HG03520 (cell line): ENCODE measurements at regions not wholly inside any gene's neighbourhood (a gene's known extent, or its start where the extent isn't known, plus 50 kb on each side); places are given as distances from the start of the nearest gene placed in this dataset.

ENCODE experiments used
- ATAC-seq: cut with Tn5 transposase; IDR thresholded peaks from one replicate; pipeline ENCODE4 v1.9.1; 2021; ENCODE audit warnings: mild to moderate bottlenecking, moderate library complexity; ENCODE audit not compliant: unreplicated experiment

DNA sequence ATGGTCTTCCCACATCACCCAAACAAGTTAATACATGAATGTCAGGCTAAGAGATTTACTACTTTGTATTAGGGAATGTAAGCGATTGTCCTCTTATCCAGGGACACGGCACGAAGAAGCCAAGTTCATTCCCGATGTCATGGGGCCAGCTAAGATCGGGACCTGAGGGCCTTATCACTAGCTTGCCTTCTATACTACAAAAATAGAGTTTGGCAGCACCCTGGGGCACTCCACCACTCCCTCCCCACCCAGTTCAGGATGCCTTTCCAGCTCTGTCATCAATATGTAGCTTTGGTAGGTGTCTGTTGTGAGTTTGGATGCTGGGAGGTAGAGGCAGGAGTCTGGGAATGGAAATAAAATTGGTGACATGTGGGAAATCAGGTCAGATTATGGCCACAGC lies 197.5 kb downstream of the ATG4C start:
- ATAC-seq: no peak

DNA sequence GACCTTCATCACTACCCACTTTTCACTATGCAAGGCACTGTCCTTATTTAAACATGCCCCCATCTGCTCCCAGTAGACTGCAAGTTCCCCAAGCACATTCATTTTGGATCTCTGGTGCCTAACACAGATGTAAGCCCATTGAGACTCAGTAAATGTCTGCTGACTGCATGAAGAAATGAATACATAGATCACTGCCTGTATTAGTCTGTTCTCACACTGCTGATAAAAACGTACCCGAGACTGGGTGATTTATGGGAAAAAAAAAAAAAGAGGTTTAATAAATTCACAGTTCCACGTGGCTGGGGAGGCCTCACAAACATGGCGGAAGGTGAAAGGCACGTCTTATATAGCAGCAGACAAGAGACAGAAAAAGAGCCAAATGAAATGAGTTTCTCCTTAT lies 204.9 kb downstream of the ATG4C start:
- ATAC-seq: no peak

DNA sequence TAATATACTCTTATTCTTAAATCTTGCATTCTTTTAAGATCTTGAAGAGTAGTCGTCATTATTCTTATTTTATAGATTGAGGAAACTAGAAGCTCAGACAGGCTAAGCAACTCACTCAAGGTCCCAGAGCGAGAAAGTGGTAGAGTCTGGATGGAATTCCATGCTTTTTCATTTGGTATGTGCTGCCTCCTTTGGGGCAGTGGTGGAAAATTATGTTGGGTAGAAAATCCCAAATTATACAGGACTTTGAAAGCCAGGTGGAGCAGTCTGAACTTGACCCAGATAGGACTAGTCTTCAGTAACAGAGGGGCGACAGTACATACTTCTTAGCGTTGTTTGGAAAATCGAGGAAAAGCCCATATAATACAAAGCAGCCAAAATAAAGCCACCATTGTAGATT lies 205.6 kb downstream of the ATG4C start:
- ATAC-seq: no peak

DNA sequence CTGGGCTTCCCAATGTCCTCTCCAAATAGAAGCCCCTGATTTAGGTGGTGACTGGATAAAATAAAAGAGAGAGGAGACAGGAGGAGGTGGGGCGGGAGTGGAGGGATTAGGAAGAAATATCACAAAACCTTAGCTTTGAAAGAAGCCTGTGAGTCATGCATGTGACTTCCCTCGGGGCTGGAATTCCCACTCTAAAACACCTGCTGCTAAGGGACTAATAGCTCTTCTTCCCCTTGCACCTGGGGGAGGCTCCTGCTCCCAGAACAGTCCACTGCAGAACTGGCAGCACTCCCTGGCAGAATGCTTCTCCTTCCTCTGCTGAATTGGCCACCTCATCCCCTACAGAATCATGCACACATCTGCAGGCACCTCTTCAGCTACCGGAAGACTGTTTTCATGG lies 207.2 kb downstream of the ATG4C start:
- no peak for ATAC-seq

DNA sequence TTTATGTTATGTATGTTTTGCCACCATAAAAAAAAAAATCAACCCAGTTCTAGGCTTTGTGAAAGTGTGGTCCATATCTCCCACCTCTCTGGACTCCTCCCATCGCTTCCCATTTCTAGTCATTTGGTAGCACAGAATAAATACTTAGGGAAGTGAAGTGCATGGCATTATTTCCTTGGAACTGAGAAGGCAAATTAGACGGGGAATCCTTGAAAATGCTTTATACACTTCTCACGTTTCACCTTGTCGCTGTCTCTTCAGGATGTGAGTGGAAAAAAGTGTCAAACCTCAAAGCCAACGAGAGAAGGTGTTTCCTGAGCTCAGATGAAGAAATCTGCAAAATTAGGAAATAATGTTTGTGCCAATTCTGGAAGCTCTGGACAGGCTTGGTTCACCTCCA lies 209.9 kb downstream of the ATG4C start:
- ATAC-seq: no peak

DNA sequence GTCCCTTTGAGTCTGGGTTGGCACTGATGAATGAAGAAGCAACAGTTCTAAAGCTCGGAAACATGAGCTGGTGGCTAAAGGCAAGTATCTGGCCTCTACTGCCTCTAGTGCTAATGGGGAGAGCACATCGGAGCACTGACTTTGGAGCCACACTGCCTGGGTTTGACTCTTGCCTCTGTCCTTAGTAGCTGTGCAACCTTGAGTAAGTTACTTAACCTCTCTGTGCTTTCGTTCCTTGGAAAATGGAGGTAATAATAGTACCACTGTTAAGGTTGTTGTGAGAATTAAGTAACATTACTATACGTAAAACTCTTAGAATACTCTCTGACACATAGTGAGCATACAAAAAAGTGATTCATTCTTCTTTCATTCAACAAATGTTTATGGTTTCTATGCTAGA lies 211.2 kb downstream of the ATG4C start:
- no peak for ATAC-seq

DNA sequence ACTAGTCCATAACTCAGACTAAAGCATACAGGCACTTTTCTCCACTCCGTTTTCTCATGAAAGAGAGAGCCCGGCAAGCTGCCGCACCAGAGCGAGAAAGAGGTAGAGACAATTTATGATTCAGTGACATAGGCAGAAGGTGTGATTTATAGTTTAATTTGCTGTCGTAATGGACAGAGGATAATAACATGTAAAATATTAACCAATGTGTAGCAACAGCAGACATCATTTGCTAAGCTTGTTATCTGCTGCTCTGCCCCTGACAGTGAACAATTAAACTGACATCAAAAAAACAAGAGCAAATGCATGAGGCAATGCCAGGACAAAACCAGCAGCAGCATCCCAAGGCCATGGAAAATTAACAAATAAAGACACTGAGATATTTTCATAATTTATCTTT lies 214.0 kb downstream of the ATG4C start:
- ATAC-seq: no peak

DNA sequence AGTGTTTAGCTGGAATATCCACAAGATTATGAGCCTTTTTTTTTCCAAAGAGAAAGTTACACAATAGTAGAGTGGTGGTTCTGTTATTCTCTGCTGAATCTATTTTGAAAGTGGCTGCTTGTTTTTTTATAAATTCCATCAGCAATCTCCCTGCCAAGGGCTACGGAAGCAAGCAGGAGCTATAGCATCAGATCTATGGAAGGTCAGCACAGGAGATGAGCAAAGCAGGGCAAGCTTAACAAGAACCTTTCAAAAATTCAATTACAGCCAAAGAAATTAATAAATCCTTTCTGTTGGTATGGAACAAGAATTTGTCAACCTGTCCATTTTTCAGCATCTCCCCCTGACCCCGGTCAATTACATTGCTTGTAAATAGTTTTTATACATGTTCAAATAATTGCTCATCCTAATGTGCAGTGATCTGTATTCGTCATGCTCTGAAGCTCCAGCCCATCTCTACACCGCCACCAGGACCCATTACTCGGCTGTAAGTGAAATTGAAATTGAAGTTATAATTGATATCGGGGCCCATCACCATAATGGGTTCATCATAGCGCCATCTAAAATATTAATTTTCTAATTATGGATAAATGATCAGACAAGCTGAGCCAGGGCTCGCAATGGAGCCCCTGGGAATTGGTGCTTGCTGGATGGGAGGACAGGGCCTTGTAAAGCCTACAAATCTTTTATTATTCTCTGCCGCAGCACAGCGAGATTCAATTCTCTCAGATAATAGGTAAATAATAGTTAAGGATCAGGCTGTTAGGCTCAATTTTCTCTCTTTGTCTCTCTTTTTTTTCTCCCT lies 215.1 kb downstream of the ATG4C start:
- ATAC-seq: no peak

DNA sequence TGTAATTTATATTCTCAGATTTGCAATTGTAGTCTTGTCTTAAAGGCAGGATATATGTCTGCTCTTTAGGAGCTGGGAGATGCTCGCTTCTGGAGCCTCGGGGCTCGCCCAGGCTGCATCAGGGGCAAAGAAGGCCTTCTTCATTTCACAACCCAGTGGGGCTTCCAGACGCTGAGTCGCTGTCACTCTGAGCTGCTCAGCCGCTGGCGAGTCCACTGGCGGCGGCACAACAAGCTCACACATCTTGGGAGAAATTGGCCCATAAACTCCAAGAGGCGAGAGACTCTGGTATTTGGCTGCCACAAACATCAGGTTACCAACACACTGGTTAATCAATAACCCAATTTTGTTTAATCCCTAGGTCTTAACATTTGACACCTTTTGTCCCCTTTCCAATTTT lies 216.6 kb downstream of the ATG4C start:
- ATAC-seq: no peak

DNA sequence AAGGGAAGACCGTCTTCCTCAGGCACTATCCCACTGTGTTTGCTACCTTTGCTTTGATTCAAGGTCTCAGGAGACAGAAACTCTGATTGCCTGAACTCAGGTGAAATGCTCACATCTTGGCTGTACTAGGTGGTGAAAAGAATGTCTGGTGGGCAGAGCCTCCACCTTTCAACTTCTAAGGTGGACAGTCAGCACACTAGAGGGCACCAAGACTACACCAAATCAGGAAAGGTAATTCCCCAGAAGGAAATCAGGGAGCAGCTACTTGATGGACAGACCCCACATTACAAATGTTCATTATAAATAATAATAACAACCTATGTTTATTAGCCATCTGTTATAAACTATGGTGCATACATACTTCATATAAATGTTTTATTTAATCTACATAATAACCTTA lies 220.9 kb downstream of the ATG4C start:
- no peak for ATAC-seq

DNA sequence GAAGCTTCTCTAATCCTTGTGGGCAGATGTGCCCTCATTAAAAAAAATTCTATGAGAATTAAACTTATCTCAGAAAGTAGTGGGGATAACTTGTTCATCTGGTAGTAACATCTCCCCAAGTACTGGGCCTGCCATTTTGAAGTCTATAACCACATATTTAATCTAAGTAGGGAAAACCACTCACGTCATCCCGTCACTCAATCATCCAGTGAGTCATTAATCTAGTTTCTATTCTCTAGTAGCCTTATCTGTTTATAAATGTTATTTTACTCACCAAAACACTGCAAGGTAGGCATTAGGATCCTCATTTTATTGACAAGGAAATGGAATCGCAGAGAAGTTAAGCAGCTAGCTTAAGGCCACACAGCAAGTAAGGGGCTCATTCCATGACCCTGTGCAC lies 221.9 kb downstream of the ATG4C start:
- ATAC-seq: no peak

DNA sequence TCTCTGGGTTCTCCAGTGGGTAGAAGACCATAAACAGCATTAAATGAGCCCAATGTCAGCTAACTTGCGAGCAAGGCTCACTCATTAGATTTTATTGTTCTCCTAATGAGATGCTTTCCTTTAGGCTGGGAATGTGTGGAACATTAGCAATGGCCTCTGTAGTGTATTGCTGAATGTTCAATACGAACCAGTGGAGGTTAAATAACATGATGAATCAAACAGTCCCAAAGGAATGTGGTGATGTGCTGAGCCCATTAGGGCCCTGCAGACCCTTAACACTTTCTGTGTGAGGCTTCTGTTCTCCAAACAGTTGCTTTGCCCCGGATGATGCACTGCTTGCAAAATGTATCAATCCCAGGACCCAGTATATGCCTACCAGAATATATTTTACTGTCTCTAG lies 225.5 kb downstream of the ATG4C start:
- no peak for ATAC-seq

DNA sequence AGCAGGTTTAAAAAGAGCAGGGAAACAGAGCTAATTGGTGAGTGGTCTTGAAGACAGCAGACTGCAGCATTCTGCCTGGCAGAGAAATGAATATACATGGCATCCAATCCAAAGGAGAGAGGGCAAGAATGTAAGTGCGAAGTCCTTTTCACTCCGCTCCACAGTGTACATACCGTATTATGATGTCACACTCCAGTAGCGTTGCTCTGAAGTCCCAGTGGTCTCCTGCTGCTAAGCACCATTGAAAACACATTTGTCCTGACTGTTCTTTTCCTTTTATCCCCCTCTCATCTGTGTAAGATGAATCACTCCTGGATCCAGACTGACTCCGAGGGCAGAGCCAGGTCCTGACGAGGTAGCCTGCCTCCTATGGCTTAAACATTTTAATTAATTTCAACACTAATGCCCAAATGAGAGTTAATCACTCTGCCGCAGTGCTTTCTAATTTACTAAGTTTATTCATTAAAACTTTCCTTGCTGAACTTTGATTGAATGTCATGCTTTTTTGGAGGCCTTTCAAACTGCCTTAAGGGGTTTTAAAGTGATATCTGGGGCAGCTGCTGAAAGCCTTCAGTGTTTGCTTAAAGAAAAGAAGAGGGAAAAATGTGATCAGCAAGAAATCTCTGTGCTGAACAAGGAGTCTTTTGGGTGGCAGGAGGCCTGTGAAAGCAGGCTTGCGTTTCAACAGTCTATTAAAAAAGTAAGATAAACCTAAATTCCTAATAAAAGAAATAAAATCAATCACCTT lies 227.2 kb downstream of the ATG4C start:
- no peak for ATAC-seq

DNA sequence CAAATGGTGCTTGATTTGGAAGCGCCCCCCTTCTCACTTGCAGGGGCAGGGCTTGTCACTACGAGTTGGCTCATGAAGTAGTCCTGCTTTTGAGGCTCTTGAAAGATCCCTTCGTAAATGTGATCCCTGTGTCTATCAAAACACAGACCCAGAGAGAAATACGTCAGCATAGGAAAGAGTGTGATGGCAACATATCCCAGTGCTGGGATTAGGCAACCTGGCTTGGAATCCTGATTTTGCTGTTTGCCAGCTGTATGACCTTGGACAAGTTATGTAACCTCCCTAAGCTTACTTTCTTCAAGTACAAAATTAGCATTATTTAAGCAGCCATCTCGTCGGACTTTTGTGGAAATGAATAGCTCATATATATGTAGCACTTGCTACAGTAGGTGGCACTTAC lies 228.4 kb downstream of the ATG4C start:
- no peak for ATAC-seq

DNA sequence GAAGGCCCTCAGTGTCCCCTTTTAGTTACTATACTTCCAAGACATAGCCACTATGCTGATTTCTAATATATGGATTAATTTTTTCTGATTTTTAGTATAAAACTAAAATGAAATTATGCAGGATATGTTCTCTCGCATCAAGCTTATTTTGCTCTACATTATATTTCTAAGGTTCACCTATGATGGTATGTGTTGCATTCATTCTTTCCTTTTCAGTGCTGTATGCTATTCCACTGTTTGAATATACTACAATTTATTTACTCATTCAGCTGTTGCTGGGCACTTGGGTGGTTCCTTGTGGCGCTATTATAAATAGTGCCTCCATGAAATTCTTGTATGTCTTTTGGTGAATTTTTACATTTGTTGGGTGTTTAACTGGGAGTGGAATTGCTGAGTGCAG lies 230.3 kb downstream of the ATG4C start:
- no peak for ATAC-seq

DNA sequence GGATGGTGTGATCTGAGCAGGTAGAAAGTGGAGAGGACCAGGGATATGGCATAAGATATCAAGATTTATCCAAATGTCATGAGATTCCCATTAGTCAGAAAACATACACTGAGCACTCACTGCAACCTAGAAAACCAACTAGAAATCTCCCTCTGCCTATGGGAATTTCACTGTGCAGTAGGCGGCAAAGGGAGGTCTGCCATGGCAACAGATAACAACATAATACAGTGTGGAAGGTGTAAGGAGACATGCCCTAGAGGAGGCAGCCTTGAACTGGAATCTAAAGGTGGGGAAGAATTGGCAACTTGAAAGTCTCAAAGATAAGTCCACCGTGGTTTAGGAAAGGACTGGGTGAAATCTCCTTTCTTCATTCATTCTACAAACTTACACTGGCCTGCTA lies 238.4 kb downstream of the ATG4C start:
- ATAC-seq: no peak

DNA sequence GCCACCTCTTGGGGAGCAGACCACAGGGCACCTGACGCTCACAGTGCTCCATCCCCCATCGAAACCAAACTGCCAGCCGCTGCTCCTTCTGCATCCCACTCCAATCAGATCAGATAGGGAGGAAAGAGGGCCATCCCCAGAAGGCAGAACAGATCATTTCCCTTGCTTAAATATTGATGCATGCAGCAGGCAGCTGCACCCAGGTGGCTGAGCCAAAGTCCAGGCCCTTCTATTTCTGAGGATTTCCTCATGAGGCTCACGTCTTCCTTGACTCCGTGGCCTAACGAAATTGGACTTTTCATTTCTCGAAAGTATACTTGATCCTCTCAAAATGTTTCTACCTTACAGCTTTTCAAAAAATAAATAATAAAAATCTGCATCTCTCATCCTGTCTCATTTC lies 239.2 kb downstream of the ATG4C start:
- no peak for ATAC-seq

DNA sequence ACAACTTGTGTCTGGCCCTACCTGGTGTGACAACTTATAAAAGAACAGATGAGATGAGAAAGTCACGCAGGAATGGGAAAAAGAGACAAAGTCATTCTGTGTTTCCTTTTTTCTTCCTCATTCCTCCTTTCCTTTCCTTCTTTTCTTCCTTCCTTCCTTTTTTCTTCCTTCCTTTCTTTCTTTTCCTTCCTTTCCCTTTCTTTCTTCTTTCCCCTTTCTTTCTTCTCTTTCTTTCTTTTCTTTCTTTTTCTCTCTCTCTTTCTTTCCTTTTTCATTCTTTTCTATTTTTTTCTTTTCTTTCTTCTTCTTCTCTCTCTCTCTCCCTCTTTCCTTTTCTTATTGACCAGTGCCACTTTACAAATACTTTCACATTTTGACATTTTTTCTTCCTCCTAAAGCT lies 239.7 kb downstream of the ATG4C start:
- no peak for ATAC-seq

DNA sequence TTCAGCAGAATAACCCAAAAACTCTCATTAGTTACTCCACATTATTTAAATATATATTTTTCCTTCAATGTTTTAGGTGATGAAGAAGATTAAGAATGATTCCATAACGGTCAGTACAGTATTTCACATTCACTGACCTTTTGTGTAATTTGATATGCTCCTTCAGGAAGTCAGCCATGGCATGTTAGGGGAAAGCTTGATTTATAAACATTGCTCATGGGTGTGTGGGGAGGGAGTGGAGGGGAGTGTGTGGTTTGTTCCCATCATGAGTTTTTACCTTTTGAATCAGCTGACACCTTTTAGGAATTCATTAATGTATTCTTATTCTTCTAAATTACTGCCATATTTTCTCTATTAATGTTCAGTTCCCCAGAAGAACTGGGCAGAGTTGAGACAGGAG lies 240.2 kb downstream of the ATG4C start:
- no peak for ATAC-seq

DNA sequence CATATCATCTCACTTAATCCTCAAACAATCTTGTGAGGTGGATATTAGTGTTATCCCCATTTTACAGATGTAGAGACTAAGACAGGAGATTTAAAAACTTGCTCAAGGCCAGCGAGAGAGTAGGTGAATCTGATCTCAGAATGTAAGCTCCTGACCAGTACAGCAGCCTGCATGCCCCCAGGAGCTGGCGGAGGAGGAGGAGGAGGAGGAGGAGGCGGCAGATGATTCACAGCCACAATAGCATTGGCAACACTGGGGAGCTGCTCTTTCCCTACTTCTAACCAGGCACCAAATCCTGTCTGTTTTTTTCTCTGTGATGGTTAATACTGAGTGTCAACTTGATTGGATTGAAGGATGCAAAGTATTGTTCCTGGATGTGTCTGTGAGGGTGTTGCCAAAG lies 243.2 kb downstream of the ATG4C start:
- ATAC-seq: no peak

DNA sequence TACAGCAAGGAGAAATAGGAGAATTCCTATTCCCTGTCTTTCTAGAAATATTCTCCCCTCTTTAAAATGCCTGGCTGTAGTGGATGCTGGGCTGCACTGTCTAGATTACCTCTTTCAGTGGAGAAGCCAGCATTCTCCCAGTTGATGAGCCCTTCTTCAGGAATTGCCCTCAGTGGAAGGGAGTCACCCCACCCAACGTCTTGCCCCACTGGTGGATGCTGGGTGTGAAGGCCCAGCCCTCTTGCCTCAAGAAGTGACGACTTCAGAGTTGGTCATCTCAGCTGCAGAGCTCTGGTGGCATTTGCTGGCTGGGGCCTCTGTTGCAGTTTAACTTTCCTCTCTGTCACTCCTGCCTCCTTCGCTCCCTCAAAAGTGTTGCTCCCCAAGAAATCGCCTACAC lies 248.2 kb downstream of the ATG4C start:
- ATAC-seq: no peak

DNA sequence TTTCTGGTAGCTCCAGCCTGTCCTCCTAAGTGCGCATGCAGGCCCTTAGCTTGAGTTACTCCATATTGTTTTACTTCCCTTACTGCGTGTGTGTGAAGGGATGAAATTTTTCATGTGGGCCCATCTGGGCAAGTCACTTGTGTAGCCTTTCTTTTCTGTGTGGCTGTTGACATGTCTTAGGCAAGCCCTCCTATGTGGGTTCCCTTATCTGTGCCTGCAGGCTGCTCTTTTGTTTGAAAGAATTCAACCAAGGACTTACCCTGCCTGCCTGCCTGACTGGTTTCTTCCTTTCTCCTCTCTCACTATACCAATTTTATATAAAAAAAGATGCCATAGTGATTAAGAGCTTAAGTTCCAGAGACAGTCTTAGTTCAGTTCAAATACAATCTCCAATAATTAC lies 249.3 kb downstream of the ATG4C start:
- ATAC-seq: no peak

DNA sequence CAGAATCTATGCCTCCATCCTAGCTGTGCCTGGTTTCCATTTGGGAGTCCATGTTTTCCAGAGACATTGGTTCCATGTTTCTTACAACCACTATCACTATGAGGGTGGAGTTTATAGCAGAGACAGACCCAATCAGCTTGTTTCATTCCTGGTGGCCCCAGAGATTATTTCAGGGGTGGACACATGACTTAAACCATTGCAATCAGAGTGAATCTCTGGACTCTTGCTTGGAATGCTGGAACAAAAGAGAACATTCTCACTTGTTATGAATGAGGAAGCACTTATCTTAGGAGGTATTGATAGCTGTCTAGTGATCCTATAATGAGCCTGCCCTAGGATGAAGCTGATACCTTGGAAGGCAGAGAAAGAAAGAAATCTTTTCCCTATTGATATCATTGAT lies 250.3 kb downstream of the ATG4C start:
- ATAC-seq: no peak
